Endothelial cell of umbilical vein (primary cell): ENCODE measurements at regions not wholly inside any gene's neighbourhood (a gene's known extent, or its start where the extent isn't known, plus 50 kb on each side); places are given as distances from the start of the nearest gene placed in this dataset.

Experiments
- BruUV-seq: library from RNA; stranded (reverse); fragments of 400-500 nt; replicated peaks from 2 replicates; lab custom pipeline; 2021; lab: Mats Ljungman, UMichigan
- CTCF ChIA-PET: fragments of 300-600, 350-600 bp; sonication (Branson Sonifier 250); formaldehyde crosslinking; loops from one replicate; lab custom pipeline; 2021; ENCODE audit warnings: antibody characterized with exemption, inconsistent platforms; lab: Charles Lee
- POLR2A ChIA-PET: fragments of 300-600, 350-600 bp; sonication (Branson Sonifier 250); formaldehyde crosslinking; loops from one replicate; lab custom pipeline; 2021; ENCODE audit warnings: antibody characterized with exemption, inconsistent platforms; lab: Charles Lee
- DNase-seq: peaks from one replicate; pipeline ENCODE4 v3.0.0-alpha.2; 2011; ENCODE audit warnings: low read depth, low spot score
- FAIRE-seq: peaks from 2 replicates; lab custom pipeline; 2011; peaks lifted over from hg19 to GRCh38; lab: Jason Lieb, UNC
- H2AFZ ChIP-seq: 2 replicates; pipeline ENCODE4 v1.6.0; 2012; ENCODE audit warnings: low read depth, low read length, control low read depth, inconsistent platforms
- H3K27ac ChIP-seq: 2 replicates; pipeline ENCODE4 v1.5.1; 2011; ENCODE audit warnings: low read depth, mild to moderate bottlenecking, control low read depth, low read length, moderate library complexity; ENCODE audit not compliant: insufficient read depth
- H3K27me3 ChIP-seq, 2 experiments: 2 replicates each; pipeline versions ENCODE4 v1.6.0 to v1.6.1; 2011; ENCODE audit warnings: low read length in 2 of 2, mixed read lengths in 1 of 2; ENCODE audit not compliant: control insufficient read depth in 2 of 2, insufficient read depth in 2 of 2
- H3K36me3 ChIP-seq, 2 experiments: 2 replicates in 1 of 2; 3 replicates in 1 of 2; pipeline ENCODE4 v1.5.1; 2011; ENCODE audit warnings: low read length in 2 of 2, mild to moderate bottlenecking in 1 of 2, moderate library complexity in 1 of 2; ENCODE audit not compliant: control insufficient read depth in 2 of 2, insufficient read depth in 2 of 2; ENCODE audit errors: extremely low read depth in 1 of 2
- H3K4me1 ChIP-seq: 3 replicates; pipeline ENCODE4 v1.5.1; 2011; ENCODE audit warnings: mild to moderate bottlenecking, low read length; ENCODE audit not compliant: control insufficient read depth, insufficient read depth; ENCODE audit errors: extremely low read depth
- H3K4me2 ChIP-seq: 2 replicates; pipeline ENCODE4 v1.6.1; 2011; ENCODE audit warnings: low read length, control low read depth, mixed read lengths; ENCODE audit not compliant: insufficient read depth
- H3K4me3 ChIP-seq, 3 experiments: fragments of 200-600 bp in 1 of 3; sonication (generic), shearing (Covaris generic) in 1 of 3; replicated peaks in 1 of 3; 2 replicates each; pipeline ENCODE4 v1.5.1; 2011 to 2016; ENCODE audit warnings: control low read depth in 3 of 3, low read length in 3 of 3, mild to moderate bottlenecking in 2 of 3, inconsistent platforms in 1 of 3, low read depth in 1 of 3, moderate library complexity in 1 of 3; ENCODE audit not compliant: insufficient read depth in 1 of 3
- H3K79me2 ChIP-seq: 2 replicates; pipeline ENCODE4 v1.6.0; 2012; ENCODE audit warnings: low read length, inconsistent platforms; ENCODE audit not compliant: control insufficient read depth, insufficient read depth
- H3K9ac ChIP-seq: replicated peaks from 2 replicates; pipeline ENCODE3; 2011; ENCODE audit warnings: low read length, control low read depth; ENCODE audit not compliant: insufficient read depth; ENCODE audit errors: extremely low read depth
- H3K9me1 ChIP-seq: replicated peaks from 3 replicates; pipeline ENCODE4 v1.6.0; 2011; ENCODE audit warnings: mild to moderate bottlenecking, low read length; ENCODE audit not compliant: control insufficient read depth, insufficient read depth; ENCODE audit errors: extremely low read depth
- H3K9me3 ChIP-seq: replicated peaks from 2 replicates; pipeline ENCODE4 v1.5.1; 2012; ENCODE audit warnings: low read length, inconsistent platforms; ENCODE audit not compliant: control insufficient read depth, insufficient read depth
- H4K20me1 ChIP-seq: replicated peaks from 2 replicates; pipeline ENCODE3; 2011; ENCODE audit warnings: mild to moderate bottlenecking, low read length; ENCODE audit not compliant: control insufficient read depth, insufficient read depth; ENCODE audit errors: extremely low read depth
- EZH2 ChIP-seq: IDR thresholded peaks from 2 replicates; pipeline ENCODE4 v1.6.1; 2012; ENCODE audit warnings: borderline replicate concordance, low read depth, mild to moderate bottlenecking, moderate library complexity, low read length, inconsistent platforms; ENCODE audit not compliant: severe bottlenecking
- GATA2 ChIP-seq: IDR thresholded peaks from 2 replicates; pipeline ENCODE4 v1.7.0; 2011; ENCODE audit warnings: low read depth, mild to moderate bottlenecking, moderate library complexity, mixed read lengths, low read length; ENCODE audit not compliant: insufficient read length, insufficient read depth
- JUN ChIP-seq: IDR thresholded peaks from 2 replicates; pipeline ENCODE4 v1.6.1; 2011; ENCODE audit warnings: borderline replicate concordance, low read depth; ENCODE audit not compliant: insufficient read length, insufficient read depth
- MAX ChIP-seq: IDR thresholded peaks from 2 replicates; pipeline ENCODE4 v1.6.1; 2011; ENCODE audit not compliant: insufficient read depth, insufficient read length
- MYC ChIP-seq: IDR thresholded peaks from one replicate; pipeline ENCODE4 v1.6.1; 2011; ENCODE audit warnings: mild to moderate bottlenecking, low read depth, low read length
- POLR2A ChIP-seq: IDR thresholded peaks from 2 replicates; pipeline ENCODE4 v1.6.1; 2012; ENCODE audit warnings: low read depth, mild to moderate bottlenecking, control low read depth, low read length
- POLR2AphosphoS5 ChIP-seq: IDR thresholded peaks from 2 replicates; pipeline ENCODE4 v1.6.1; 2012; ENCODE audit warnings: low read depth, mild to moderate bottlenecking, control low read depth, low read length, moderate library complexity; ENCODE audit not compliant: insufficient read depth
- dilution Hi-C: fragments of 300-500 bp; cut with MboI; formaldehyde crosslinking; loops from one replicate; pipeline ENCODE4 v1.15.0; 2019; ENCODE audit warnings: low sequenced_read_pairs; ENCODE audit not compliant: extremely low pct_ligation_motif_present
- intact Hi-C: fragments of 100-400 bp; cut with micrococcal nuclease; formaldehyde crosslinking; loops from one replicate; pipeline ENCODE4 v1.10.0; 2022

DNA sequence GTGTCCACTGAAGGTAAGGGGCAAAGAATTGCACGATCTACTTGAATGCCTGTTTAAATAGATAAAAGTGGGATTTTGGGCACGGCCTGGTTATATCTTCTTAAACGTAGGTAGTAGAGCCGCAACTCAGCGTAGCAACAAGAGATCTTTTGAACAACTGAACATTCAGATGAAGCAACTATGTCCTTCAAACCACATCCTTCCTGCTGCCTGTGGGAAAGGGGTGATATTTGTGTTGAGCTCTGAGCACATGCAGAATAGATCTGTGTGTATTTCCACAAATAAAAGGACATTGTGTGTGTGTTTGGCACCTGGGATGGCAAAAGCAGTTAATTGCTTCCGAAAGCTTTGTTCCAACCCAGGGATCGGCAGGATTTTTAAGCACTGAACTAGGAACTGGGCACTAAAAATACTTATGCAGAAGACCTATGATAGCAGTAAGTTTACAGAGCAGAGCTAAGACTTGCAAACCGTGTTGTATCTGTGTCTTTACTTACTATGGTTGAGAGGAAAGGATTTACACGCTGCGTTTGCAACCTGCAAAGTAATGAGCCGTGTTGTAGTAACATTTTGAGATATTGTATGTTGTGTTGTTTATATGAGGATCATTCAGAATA is 333.4 kb downstream of the CHRM3 start:
- FAIRE-seq (no peak), DNase-seq (no peak)
- dilution Hi-C loops (no loop called here), intact Hi-C loops (no loop called here)
- H3K36me3 ChIP-seq: no peaks in the 10 kb centered on the region
- H3K9me1 ChIP-seq: no peaks in the 10 kb centered on the region
- H3K4me1 ChIP-seq: no peaks in the 10 kb centered on the region
- TF ChIP-seq POLR2A: no peak
- TF ChIP-seq MAX: no peak
- no peak for TF ChIP-seq GATA2
- no peak for TF ChIP-seq MYC
- no peak for TF ChIP-seq JUN
- no peaks in the 10 kb centered on the region for H3K79me2 ChIP-seq
- ChIA-PET POLR2A (no interaction called here), CTCF (no interaction called here)
- H3K27me3 ChIP-seq: no peaks in the 10 kb centered on the region
- peaks cover 3% of the 10 kb centered on the region for H3K9me3 ChIP-seq
- BruUV-seq: no TSS peak
- no peak overlapping the region for H3K9ac ChIP-seq
- no peak overlapping the region for H3K27ac ChIP-seq
- H3K4me3 ChIP-seq: no peak overlapping the region
- H3K4me2 ChIP-seq: no peak overlapping the region
- no peak overlapping the region for H2AFZ ChIP-seq
- H4K20me1 ChIP-seq: no peaks in the 10 kb centered on the region

- Histone ChIP-seq H3K4me3 (no peak overlapping the region), H3K27ac (no peak overlapping the region), H3K4me1 (no peaks in the 10 kb centered on the region), H3K9me3 (peaks cover 3% of the 10 kb centered on the region), H3K27me3 (no peaks in the 10 kb centered on the region), H3K79me2 (no peaks in the 10 kb centered on the region), H3K9me1 (no peaks in the 10 kb centered on the region), H3K36me3 (no peaks in the 10 kb centered on the region), H4K20me1 (no peaks in the 10 kb centered on the region), H3K4me2 (no peak overlapping the region), H3K9ac (no peak overlapping the region), H2AFZ (no peak overlapping the region)
- FAIRE-seq (no peak), DNase-seq (no peak)
- CTCF ChIA-PET: no interaction called here
- intact Hi-C loops: no loop called here
- BruUV-seq: no TSS peak
- POLR2A ChIA-PET: no interaction called here
- no peak for TF ChIP-seq EZH2
- no peak for TF ChIP-seq JUN
- no peak for TF ChIP-seq POLR2A
- no peak for TF ChIP-seq POLR2AphosphoS5
- dilution Hi-C loops: no loop called here
These were observed 335.7 kb downstream of the CHRM3 start for GRCh38 chr1:239722035-239722434.
